OCI-LY3 (cell line): ENCODE measurements at regions not wholly inside any gene's neighbourhood (a gene's known extent, or its start where the extent isn't known, plus 50 kb on each side); places are given as distances from the start of the nearest gene placed in this dataset.

Source experiments
- H2AFZ ChIP-seq: fragments of 200-600, 300-600 bp; shearing (Covaris generic); 2 replicates; pipeline ENCODE4 v1.6.0; 2014; ENCODE audit warnings: antibody characterized with exemption, low read depth, low read length
- H3K27ac ChIP-seq: fragments of 200-600, 300-600 bp; sonication (generic); 2 replicates; pipeline ENCODE4 v1.5.1; 2014; ENCODE audit warnings: mild to moderate bottlenecking, low read length, moderate library complexity, mixed read lengths
- H3K27me3 ChIP-seq: fragments of 200-600, 300-600 bp; sonication (generic); 2 replicates; pipeline ENCODE4 v1.6.1; 2014; ENCODE audit warnings: low read depth, low read length, mixed read lengths
- H3K36me3 ChIP-seq: fragments of 200-600, 300-600 bp; sonication (generic); replicated peaks from 2 replicates; pipeline ENCODE3; 2014; ENCODE audit warnings: low read depth, low read length, mixed read lengths
- H3K4me1 ChIP-seq: fragments of 300-600, 200-600 bp; sonication (generic); 2 replicates; pipeline ENCODE4 v1.6.1; 2014; ENCODE audit warnings: low read length, mixed read lengths
- H3K4me2 ChIP-seq: fragments of 200-600, 300-600 bp; sonication (generic); 2 replicates; pipeline ENCODE4 v1.6.1; 2014; ENCODE audit warnings: low read length, mixed read lengths
- H3K4me3 ChIP-seq: fragments of 300-600, 200-600 bp; sonication (generic); 2 replicates; pipeline ENCODE4 v1.5.1; 2014; ENCODE audit warnings: antibody characterized with exemption, mild to moderate bottlenecking, low read length, moderate library complexity
- H3K79me2 ChIP-seq: fragments of 300-600, 200-600 bp; shearing (Covaris generic); 2 replicates; pipeline ENCODE4 v1.6.1; 2014; ENCODE audit warnings: mild to moderate bottlenecking, low read length, mixed read lengths
- H3K9ac ChIP-seq: fragments of 300-600, 200-600 bp; shearing (Covaris generic); 2 replicates; pipeline ENCODE4 v1.6.0; 2014; ENCODE audit warnings: mild to moderate bottlenecking, low read length, moderate library complexity
- H3K9me3 ChIP-seq: fragments of 200-600, 300-600 bp; shearing (Covaris generic); 2 replicates; pipeline ENCODE4 v1.6.1; 2014; ENCODE audit warnings: low read length, mixed read lengths; ENCODE audit not compliant: insufficient read depth
- H4K20me1 ChIP-seq: fragments of 200-600, 300-600 bp; sonication (generic); 2 replicates; pipeline ENCODE4 v1.6.1; 2016; ENCODE audit warnings: low read length, mixed read lengths; ENCODE audit not compliant: insufficient read depth
- EZH2phosphoT487 ChIP-seq: fragments of 200-600 bp; shearing (Covaris generic); IDR thresholded peaks from 2 replicates; pipeline ENCODE4 v1.6.1; 2018; ENCODE audit warnings: antibody characterized with exemption, mixed run types, low read depth
- TF ChIP-seq, protein P1 (sequence below): fragments of 200-600, 300-600 bp; sonication (generic); IDR thresholded peaks from 2 replicates; pipeline ENCODE4 v1.5.1; 2014; ENCODE audit warnings: antibody characterized with exemption, low read length, low read depth

DNA sequence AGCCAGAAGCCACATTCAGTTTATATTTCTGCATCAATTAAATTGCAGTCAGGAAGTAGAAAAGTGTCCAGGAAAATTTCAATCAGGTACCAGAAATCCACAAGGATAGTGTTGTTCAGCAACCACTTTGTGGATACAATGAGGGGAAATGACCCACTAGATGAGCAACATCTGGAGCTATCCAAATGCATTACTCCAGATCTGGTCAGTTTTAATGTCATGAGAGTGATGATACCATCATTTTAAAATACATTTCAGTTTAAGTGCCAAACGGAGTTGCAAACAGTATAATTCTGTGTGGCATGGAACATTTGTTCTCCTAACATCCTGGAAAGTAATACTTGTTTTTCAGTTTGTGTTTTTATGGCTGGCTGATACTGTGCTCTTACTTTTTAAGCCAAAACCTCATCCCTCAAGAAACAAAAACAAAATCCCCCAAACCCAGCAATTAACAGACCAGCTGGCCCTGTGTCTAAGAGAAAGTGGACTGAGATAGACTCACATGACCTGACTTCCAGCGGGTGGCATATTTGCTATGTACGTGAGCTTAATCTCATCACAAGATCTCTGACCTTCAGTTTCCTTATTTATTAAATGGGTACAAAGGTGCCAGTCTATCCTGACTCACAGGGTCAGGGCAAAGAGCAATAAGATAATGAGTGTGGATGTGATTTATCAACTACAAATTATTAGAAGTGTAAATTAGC, 58.8 kb upstream of the CNKSR3 start:
- no peak overlapping the region for H3K27ac ChIP-seq
- no peak for TF ChIP-seq EZH2phosphoT487
- TF ChIP-seq, protein P1, sequence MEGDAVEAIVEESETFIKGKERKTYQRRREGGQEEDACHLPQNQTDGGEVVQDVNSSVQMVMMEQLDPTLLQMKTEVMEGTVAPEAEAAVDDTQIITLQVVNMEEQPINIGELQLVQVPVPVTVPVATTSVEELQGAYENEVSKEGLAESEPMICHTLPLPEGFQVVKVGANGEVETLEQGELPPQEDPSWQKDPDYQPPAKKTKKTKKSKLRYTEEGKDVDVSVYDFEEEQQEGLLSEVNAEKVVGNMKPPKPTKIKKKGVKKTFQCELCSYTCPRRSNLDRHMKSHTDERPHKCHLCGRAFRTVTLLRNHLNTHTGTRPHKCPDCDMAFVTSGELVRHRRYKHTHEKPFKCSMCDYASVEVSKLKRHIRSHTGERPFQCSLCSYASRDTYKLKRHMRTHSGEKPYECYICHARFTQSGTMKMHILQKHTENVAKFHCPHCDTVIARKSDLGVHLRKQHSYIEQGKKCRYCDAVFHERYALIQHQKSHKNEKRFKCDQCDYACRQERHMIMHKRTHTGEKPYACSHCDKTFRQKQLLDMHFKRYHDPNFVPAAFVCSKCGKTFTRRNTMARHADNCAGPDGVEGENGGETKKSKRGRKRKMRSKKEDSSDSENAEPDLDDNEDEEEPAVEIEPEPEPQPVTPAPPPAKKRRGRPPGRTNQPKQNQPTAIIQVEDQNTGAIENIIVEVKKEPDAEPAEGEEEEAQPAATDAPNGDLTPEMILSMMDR, result no peak
- no peaks in the 10 kb centered on the region for H3K27me3 ChIP-seq
- H3K36me3 ChIP-seq, result no peaks in the 10 kb centered on the region
- no peaks in the 10 kb centered on the region for H3K4me1 ChIP-seq
- H3K4me2 ChIP-seq, result no peak overlapping the region
- H3K9ac ChIP-seq, result no peak overlapping the region
- H3K9me3 ChIP-seq, result no peaks in the 10 kb centered on the region
- H3K79me2 ChIP-seq, result no peaks in the 10 kb centered on the region
- no peak overlapping the region for H3K4me3 ChIP-seq
- H2AFZ ChIP-seq, result no peak overlapping the region
- no peaks in the 10 kb centered on the region for H4K20me1 ChIP-seq

DNA sequence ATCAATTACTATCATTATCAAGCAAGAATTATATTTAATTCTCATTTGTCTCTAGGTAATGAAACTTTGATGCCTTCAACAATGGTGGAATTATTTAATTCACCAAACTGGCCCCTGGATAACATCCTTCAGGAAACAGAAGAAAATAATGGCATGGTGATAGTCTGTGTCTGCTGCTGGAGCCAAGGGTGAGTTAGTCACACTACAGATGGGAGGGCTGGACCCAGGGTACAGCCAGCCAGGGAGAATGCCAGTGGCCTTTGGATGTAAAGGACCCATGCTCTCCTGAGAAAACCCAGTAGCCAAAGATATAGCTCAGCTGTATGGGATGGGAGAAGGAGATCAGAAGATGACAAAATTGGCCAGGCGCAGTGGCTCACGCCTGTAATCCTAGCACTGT, 60.0 kb upstream of the CNKSR3 start:
- Histone ChIP-seq H3K4me1 (no peaks in the 10 kb centered on the region), H3K27ac (no peak overlapping the region), H3K79me2 (no peaks in the 10 kb centered on the region), H4K20me1 (no peaks in the 10 kb centered on the region), H3K9ac (no peak overlapping the region), H3K9me3 (no peaks in the 10 kb centered on the region), H3K36me3 (no peaks in the 10 kb centered on the region), H3K4me3 (no peak overlapping the region), H2AFZ (no peak overlapping the region), H3K4me2 (no peak overlapping the region), H3K27me3 (no peaks in the 10 kb centered on the region)
- TF ChIP-seq, protein P1, result no peak
- TF ChIP-seq EZH2phosphoT487, result no peak

DNA sequence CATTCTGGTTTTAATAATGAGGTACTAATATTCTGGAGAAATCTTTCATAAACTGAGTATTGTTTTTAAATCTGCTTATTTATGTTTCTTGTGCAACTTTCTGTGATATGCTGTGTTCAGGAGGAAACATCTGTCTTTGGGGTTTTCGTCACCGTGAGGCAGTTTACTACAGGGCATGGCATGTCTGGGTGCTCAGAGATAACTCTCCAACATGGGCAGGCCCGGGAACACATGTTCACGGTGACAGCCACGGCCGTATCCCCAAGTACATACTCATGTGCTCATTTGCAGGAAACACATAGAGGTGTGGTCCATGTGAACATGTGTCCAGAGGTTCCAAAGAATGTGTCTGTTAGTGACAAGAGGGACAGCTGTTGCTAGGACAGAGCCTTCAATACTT, 62.1 kb upstream of the CNKSR3 start:
- Histone ChIP-seq H3K27me3 (no peaks in the 10 kb centered on the region), H3K36me3 (no peaks in the 10 kb centered on the region), H3K4me1 (no peaks in the 10 kb centered on the region), H3K4me3 (no peak overlapping the region), H3K79me2 (no peaks in the 10 kb centered on the region), H4K20me1 (no peaks in the 10 kb centered on the region), H3K27ac (no peak overlapping the region), H3K9ac (no peak overlapping the region), H3K4me2 (no peak overlapping the region), H2AFZ (no peak overlapping the region), H3K9me3 (no peaks in the 10 kb centered on the region)
- TF ChIP-seq, protein P1, result no peak
- no peak for TF ChIP-seq EZH2phosphoT487

DNA sequence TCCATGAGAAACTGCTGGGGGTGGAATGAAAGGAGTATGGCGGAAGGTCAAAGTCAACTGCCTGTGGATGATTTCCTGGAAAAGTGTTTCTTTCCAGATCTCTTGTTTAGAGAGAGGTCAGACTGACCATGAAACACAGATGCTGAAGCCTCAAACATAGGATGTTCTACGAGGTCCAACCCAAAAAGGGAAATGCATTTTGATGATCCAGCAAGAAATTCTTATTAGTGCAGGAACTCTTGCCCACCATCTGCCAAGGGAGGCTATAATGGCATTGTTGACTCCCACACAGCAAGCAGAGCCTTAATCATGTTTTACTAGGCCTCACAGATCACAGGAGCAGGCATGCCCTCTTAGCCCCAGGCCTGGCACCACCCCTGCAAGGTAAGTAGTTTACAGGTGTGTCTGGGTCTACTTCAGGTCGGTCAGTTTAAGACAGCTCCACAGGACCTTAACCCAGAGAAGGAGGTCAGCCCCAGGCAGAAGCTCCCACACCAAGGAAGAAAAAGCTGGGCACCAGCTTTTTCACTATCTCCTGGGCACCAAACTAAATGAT, 67.6 kb upstream of the CNKSR3 start:
- no peak for TF ChIP-seq EZH2phosphoT487
- TF ChIP-seq, protein P1, result no peak

More for the DNA sequence above, 67.6 kb upstream of the CNKSR3 start:
- Histone ChIP-seq H2AFZ (no peak overlapping the region), H3K4me3 (no peak overlapping the region), H3K79me2 (no peaks in the 10 kb centered on the region), H4K20me1 (no peaks in the 10 kb centered on the region), H3K9ac (no peak overlapping the region), H3K9me3 (no peaks in the 10 kb centered on the region), H3K27ac (no peak overlapping the region), H3K27me3 (no peaks in the 10 kb centered on the region), H3K4me2 (no peak overlapping the region), H3K4me1 (no peaks in the 10 kb centered on the region), H3K36me3 (no peaks in the 10 kb centered on the region)
